GM13976 (cell line): ENCODE measurements at regions not wholly inside any gene's neighbourhood (a gene's known extent, or its start where the extent isn't known, plus 50 kb on each side); places are given as distances from the start of the nearest gene placed in this dataset.
"Not testable (repeated sequence)": the region's sequence is repeated elsewhere in the genome, so short reads cannot be mapped to it uniquely, and the experiment has no call there.

Experiments used
- DNase-seq: peaks from one replicate; pipeline ENCODE4 v3.0.0; 2012; ENCODE audit warnings: low spot score
- in situ Hi-C: fragments of 300-500 bp; cut with MboI; formaldehyde crosslinking; loops from one replicate; pipeline ENCODE4 v1.12.0; 2022; ENCODE audit warnings: low sequenced_read_pairs, mixed read lengths, inconsistent platforms; ENCODE audit not compliant: unreplicated experiment
- TF ChIP-seq, protein P1 (sequence below): IDR thresholded peaks from 2 replicates; pipeline ENCODE4 v1.5.1; 2012; ENCODE audit warnings: borderline replicate concordance, mild to moderate bottlenecking; ENCODE audit not compliant: insufficient read depth; ENCODE audit errors: extremely low read depth, missing control alignments, control extremely low read depth

DNA sequence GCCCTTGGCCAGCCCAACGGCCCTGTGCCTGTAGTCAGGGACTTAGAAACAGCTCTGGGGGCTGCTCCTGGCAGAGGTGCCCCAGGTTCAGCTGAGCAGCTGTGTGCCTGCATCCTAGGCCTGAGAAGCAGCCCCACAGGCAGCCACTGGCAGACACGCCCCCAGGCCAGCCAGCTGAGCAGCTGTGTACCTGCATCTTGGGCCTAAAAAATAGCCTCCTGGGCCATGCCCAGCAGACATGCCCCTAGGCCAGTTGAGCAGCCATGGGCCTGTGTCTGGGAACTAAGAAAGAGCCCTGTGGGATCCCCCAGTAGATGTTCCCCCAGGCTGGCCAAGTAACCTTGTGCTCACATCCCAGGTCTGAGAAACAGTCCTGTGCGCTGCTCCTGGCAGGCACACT is 64.0 kb downstream of the TBR1 start:
- TF ChIP-seq, protein P1, sequence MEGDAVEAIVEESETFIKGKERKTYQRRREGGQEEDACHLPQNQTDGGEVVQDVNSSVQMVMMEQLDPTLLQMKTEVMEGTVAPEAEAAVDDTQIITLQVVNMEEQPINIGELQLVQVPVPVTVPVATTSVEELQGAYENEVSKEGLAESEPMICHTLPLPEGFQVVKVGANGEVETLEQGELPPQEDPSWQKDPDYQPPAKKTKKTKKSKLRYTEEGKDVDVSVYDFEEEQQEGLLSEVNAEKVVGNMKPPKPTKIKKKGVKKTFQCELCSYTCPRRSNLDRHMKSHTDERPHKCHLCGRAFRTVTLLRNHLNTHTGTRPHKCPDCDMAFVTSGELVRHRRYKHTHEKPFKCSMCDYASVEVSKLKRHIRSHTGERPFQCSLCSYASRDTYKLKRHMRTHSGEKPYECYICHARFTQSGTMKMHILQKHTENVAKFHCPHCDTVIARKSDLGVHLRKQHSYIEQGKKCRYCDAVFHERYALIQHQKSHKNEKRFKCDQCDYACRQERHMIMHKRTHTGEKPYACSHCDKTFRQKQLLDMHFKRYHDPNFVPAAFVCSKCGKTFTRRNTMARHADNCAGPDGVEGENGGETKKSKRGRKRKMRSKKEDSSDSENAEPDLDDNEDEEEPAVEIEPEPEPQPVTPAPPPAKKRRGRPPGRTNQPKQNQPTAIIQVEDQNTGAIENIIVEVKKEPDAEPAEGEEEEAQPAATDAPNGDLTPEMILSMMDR = no peak
- no peak for DNase-seq
- in situ Hi-C loops = no loop called here

DNA sequence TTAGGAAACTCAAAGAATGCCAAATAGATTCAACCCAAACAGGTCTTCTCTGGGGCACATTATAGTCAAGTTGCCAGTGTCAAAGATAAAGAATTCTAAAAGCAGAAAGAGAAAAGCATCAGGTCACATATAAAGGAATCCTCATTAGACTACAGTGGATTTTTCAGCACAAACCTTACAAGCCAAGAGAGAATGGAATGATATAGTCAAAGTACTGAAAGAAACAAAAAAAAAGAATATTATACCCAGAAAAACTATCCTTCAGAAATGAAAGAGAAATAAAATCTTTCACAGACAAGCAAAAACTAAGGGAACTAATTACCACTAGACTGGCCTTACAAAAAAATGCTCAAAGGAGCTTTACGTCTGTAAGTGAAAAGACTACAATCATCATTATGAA is 65.5 kb downstream of the TBR1 start:
- in situ Hi-C loops = no loop called here
- DNase-seq = no peak
- TF ChIP-seq, protein P1 = no peak

DNA sequence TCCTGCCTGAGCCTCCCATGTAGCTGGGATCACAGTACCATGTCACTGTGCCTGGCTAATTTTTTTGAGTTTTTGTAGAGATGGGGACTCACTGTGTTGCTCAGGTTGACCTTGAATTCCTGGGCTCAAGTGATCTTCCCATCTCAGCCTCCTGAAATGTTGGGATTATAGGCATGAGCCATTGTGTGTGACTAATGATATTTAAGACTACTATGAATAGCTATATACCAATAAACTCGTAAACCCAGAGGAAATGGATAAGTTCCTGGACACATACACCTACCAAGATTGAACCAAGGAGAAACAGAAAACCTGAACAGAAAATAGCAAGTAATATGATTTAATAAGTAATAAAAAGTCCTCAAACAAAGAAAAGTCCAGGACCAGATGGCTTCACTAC is 68.0 kb downstream of the TBR1 start:
- TF ChIP-seq, protein P1 = no peak
- DNase-seq = no peak
- in situ Hi-C loops = no loop called here

DNA sequence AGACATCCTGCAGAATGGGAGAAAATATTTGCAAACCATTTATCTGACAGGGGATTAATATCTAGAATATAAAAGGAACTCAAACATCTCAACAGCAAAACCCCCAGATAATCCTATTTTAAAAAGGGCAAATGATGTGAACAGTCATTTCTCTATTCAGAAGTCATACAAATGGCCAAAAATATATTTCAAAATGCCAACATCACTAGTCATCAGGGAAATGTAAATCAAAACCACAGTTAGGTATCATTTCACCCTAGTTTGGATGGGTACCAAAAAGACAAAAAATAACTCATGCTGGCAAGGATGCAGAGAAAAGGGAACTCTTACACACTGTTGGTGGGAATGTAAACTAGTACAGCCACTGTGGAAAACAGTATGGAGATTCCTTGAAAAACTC is 70.0 kb downstream of the TBR1 start:
- in situ Hi-C loops = no loop called here
- no peak for DNase-seq

DNA sequence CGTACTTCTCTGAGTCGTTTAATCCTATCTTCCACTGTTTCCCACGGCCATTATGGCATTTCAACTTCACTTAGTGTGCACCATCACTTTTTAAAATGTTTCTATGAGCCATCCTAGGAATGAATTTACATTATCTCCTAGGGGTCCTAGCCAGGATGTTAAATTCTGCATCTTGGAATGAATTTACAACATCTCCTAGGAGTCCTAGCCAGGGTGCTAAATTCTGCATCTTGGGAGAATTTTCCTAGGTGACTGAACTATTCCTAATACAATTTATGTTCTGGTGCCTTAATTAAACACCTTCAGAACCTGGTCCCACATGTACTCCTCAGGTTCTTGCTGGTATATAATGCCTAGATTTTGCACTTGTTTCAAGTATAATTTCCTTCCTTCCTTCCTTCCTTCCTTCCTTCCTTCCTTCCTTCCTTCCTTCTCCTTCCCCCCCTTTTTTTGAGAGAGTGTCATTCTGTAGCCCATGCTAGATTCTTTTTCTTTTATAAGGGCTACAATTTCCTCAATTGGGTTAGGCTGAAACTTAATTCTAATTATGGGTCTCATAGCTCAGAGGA is 72.1 kb downstream of the TBR1 start:
- in situ Hi-C loops = no loop called here
- TF ChIP-seq, protein P1 = no peak

More for the DNA sequence above, 70.0 kb downstream of the TBR1 start:
- TF ChIP-seq, protein P1 = no peak

DNA sequence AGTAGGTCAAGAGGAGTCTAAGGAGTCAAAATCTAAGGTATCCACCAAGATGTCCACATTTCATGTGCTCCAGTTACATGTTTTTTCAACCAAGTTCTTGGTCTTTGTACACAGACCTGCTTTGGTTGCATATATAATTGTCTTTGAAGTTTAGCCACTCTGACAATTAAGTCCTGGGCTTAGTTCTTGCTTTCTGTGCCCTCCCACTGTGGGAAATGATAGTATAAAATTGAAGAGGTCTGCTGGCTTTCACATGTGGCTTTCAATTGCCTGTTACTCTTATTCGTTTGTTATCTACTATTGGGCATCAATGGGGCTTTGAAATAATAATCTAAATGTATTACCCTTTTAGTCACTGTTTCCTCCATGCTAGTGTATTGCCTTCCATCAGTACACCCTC is 72.8 kb downstream of the TBR1 start:
- in situ Hi-C loops = no loop called here
- DNase-seq = no peak
- TF ChIP-seq, protein P1 = no peak

More for the DNA sequence above, 72.1 kb downstream of the TBR1 start:
- no peak for DNase-seq

DNA sequence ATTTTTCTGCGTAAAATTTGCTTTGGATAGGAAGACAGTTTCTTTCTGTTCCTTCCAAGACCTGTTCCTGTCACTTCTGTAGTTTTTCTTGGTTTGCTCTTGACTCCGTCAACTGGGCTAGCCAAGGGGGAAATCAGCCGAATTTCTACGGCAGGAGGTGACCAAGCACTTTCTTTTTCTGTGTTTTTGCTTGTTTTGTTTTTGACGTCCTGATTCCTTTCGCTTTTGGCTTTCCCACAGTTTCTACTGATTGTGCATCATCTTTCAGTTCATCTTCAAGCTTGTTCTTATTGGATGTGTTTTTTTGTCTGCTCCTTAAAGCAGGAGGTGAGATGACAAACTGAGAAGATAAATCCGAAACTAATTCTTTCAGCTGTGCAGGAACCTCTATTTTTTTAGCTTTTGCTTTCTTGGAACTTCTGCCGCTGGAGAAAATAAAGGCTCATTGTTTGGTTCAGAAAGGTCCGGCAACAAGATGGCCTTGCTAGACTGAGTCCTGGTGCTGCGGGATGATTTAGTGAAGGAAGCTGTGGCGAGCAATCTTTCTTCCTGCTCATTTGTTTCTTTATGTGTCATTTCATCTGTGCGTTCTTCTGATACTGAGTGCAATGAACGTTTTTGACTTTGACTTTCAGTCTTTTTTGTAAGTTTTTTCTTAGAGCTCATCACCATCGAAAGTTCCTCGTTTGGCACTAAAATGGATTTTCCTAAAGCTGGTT is 85.0 kb downstream of the TBR1 start:
- in situ Hi-C loops, DNase-seq: not testable (repeated sequence)

DNA sequence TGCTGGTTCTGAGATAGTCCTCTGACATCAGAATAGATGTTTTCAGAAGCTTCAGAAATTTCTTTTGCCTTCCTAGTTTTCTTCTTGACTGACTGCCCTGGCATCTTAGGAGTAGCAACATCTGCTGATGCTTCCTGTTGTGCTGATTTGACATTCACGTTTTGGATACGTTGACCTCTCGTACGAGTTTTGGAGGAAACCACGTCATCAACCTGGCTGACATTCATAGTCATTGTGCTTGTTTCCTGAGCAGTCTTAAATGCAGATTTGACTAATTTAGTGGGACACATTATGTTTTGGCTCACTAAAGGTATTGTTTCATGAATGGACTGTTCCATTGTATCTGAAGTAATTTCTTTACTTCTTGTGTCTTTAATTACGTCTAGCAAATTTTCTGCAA is 86.2 kb downstream of the TBR1 start:
- in situ Hi-C loops, DNase-seq: not testable (repeated sequence)

DNA sequence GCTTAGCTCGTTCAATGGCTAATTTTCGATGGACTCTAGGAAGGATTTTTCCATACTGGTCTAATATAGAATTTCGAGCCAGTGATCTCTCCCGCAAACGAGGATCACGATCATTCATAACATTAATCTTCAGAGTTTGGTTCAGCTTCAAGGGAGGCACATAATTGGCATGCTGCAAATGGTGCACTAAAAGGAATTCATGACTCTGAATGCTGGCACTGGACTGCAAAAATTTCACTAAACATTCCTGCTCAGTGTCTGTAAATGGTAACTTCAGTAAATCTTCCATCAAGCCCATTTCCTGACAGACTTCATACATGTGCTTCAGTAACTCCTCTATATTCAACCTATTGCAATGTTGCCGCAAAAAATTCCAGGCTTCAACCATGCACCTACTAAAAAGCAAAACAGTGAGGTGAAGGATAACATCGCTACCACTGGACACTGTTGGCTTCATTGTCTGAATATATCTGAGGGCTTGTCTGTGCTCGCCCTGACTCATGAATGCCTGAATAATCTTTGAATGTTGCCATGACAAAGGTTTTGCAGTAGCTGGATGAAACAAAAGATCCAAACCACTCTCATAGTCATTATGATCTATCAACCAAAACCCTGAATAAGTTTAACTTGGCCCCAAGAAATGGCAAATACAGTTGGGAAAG is 88.7 kb downstream of the TBR1 start:
- DNase-seq, in situ Hi-C loops: not testable (repeated sequence)

DNA sequence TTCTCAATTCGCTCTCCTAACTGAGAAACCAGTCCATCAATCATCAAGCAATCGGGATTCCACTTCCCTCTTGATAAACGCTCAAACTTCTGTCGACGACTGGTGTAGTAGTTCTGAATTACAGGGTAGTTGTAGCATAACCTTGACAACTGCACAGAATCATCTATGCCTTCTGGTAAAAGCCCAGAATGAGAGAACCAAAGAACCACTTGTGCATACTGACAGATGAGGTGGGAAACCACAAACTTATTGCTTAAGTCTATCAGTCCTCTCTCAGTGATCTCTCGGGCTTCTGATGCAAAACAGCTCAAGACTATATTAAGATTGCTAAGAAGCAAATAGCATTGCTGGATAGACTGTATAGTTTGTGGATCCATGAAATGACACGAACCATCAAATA is 89.4 kb downstream of the TBR1 start:
- in situ Hi-C loops, DNase-seq: not testable (repeated sequence)
